AG09319 (cell line): ENCODE measurements at regions not wholly inside any gene's neighbourhood (a gene's known extent, or its start where the extent isn't known, plus 50 kb on each side); places are given as distances from the start of the nearest gene placed in this dataset.

Experiments
- DNase-seq: peaks from one replicate; pipeline ENCODE4 v3.0.0-alpha.2; 2010; ENCODE audit warnings: low read depth; ENCODE audit errors: extremely low read depth
- CTCF ChIP-seq: IDR thresholded peaks from 2 replicates; pipeline ENCODE4 v1.5.1; 2011; ENCODE audit warnings: low read depth, mild to moderate bottlenecking, inconsistent platforms, low read length, moderate library complexity

GRCh38 chr3:31452495-31453106 lies 80.1 kb upstream of the STT3B start:
- no peak for DNase-seq

GRCh38 chr3:31453430-31453829 lies 79.3 kb upstream of the STT3B start:
- no peak for DNase-seq
- TF ChIP-seq CTCF: no peak

More at GRCh38 chr3:31452495-31453106, 80.1 kb upstream of the STT3B start:
- no peak for TF ChIP-seq CTCF

- DNase-seq: no peak
- TF ChIP-seq CTCF: no peak
Observed at GRCh38 chr3:31455524-31455923, 77.2 kb upstream of the STT3B start.

- DNase-seq: no peak
- TF ChIP-seq CTCF: no peak
Observed at GRCh38 chr3:31456373-31456772, 76.4 kb upstream of the STT3B start.

GRCh38 chr3:31461426-31461825 lies 71.3 kb upstream of the STT3B start:
- no peak for DNase-seq
- TF ChIP-seq CTCF: no peak

GRCh38 chr3:31462050-31462569 lies 70.6 kb upstream of the STT3B start:
- no peak for TF ChIP-seq CTCF
- DNase-seq: no peak

GRCh38 chr3:31465999-31466398 lies 66.7 kb upstream of the STT3B start:
- no peak for TF ChIP-seq CTCF
- DNase-seq: no peak
